ENCODE measurements at regions not wholly inside any gene's neighbourhood (a gene's known extent, or its start where the extent isn't known, plus 50 kb on each side); places are given as distances from the start of the nearest gene placed in this dataset.

DNA sequence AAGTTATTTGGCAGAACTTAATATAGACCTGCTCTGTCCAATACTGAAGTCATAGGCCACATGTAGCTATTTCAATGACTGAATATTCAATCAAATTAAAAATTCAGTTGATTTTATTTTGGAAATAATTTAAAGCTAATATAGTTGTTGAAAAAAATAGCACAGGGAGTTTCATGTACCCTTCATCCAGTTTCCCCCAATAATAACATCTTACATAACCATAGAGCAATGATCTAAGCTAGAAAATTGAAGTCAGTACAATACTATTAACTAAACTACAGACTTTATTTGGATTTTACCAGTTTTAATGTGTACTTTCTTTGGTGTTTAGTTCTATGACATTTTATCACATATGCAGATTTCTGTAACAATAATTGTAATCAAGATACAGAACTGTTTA lies 212.2 kb upstream of the HDDC2 start:
- Histone ChIP-seq H3K27me3 (no peaks in the 10 kb centered on the region), H3K36me3 (no peaks in the 10 kb centered on the region), H3K4me1 (no peaks in the 10 kb centered on the region), H3K27ac (no peak overlapping the region), H3K9me3 (no peaks in the 10 kb centered on the region), H3K4me3 (no peak overlapping the region)
- no peak for DNase-seq (ENCODE audit: low spot score)
- TF ChIP-seq, protein P1, sequence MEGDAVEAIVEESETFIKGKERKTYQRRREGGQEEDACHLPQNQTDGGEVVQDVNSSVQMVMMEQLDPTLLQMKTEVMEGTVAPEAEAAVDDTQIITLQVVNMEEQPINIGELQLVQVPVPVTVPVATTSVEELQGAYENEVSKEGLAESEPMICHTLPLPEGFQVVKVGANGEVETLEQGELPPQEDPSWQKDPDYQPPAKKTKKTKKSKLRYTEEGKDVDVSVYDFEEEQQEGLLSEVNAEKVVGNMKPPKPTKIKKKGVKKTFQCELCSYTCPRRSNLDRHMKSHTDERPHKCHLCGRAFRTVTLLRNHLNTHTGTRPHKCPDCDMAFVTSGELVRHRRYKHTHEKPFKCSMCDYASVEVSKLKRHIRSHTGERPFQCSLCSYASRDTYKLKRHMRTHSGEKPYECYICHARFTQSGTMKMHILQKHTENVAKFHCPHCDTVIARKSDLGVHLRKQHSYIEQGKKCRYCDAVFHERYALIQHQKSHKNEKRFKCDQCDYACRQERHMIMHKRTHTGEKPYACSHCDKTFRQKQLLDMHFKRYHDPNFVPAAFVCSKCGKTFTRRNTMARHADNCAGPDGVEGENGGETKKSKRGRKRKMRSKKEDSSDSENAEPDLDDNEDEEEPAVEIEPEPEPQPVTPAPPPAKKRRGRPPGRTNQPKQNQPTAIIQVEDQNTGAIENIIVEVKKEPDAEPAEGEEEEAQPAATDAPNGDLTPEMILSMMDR (IDR thresholded peaks at IDR 0.05): no peak

DNA sequence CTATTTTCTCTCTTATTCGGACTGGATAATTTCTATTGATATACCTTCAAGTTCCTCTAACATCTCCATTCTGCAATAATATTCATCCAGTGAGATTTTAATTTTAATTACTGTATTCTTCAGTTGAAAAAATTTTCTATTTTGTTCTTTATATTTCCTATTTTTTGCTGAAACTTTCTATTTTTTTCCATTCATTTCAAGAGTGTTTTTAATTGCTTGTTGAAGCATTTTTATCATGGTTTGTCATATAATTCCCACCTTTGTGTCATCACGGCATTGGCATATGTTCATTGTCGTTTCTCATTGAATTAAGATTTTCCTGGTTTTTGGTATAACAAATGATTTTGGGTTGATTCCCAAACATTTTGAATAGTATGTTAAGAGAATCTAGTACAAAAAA lies 214.9 kb upstream of the HDDC2 start:
- Histone ChIP-seq H3K27me3 (no peaks in the 10 kb centered on the region), H3K9me3 (no peaks in the 10 kb centered on the region), H3K4me1 (no peaks in the 10 kb centered on the region), H3K27ac (no peak overlapping the region), H3K36me3 (no peaks in the 10 kb centered on the region), H3K4me3 (no peak overlapping the region)
- TF ChIP-seq, protein P1 (IDR thresholded peaks at IDR 0.05): no peak
- DNase-seq (ENCODE audit: low spot score): no peak

DNA sequence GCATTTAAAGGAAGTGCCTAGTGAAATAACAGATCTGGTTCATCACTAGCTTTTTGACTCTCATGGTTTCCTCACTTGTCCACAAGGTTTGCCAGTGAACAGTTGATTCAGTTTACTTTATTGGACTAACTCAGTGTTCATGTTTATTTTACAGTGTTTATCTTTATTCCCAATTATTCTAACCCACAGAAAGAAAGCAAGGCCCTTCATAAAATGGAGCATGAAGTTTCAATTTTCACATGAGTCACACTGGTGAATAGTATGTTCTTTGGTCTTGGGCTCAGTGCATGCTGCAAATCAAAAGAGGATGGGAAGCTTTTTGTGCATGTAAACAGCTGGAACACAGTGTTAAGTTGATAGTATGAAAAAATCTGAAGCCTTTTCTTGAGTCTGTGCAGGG lies 217.6 kb upstream of the HDDC2 start:
- H3K4me1 ChIP-seq: no peaks in the 10 kb centered on the region
- no peaks in the 10 kb centered on the region for H3K27me3 ChIP-seq
- TF ChIP-seq, protein P1 (IDR thresholded peaks at IDR 0.05): no peak
- DNase-seq (ENCODE audit: low spot score): no peak
- H3K36me3 ChIP-seq: no peaks in the 10 kb centered on the region
- H3K4me3 ChIP-seq: no peak overlapping the region
- H3K27ac ChIP-seq: no peak overlapping the region
- H3K9me3 ChIP-seq: no peaks in the 10 kb centered on the region

DNA sequence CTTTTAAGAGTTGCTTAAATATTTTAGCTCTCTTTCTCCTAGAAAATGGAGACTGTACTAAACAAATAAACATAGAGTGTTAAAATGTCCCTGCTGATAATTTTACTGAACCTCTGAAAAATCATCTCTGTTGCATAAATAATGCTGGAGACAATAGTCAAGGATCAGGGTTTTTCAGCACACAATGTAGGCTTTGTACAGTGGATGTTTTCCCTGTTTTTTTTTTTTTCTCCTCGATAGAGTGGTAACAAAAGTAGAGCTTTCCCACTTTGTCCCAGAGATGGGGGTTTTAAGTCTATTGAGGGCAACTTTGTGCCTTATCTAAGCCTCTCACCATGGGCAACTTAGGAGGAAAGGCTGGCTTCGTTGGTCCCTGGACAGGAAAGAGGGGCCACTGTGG lies 222.6 kb upstream of the HDDC2 start:
- TF ChIP-seq, protein P1 (IDR thresholded peaks at IDR 0.05): no peak
- H3K9me3 ChIP-seq: no peaks in the 10 kb centered on the region
- H3K4me3 ChIP-seq: no peak overlapping the region
- no peaks in the 10 kb centered on the region for H3K4me1 ChIP-seq
- H3K36me3 ChIP-seq: no peaks in the 10 kb centered on the region
- H3K27me3 ChIP-seq: no peaks in the 10 kb centered on the region
- no peak for DNase-seq (ENCODE audit: low spot score)
- H3K27ac ChIP-seq: no peak overlapping the region

DNA sequence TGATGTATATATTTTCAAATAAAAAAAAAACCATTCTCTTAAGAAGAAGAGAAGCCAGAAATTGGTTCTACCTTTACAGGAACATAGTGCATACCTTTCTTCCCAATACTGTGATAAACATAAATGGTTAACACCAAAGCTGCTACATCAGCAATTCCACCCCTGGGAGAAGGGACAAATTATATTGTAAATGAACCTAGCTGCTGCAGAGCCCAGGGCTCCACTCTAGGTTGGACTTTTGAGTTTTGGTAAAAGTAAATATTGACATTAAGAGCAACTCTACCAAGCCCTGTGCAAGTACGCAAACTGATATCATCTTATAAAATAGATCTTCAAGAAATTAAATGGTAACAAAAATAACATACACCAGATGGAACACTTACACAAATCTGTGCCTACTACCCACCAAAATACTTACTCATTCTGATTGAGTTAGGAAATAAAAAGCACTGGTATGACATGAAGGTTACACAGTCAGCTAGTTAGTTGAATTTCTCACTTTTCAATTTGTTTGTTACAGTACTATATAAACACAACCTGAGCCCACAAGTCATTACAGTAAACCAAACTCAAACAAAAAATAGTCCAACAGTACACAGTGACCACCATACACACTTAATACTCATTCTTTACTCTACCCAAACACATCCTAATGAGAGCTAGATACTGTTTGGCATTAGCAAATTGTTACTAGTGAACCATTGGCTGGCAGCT lies 223.3 kb upstream of the HEY2 start:
- TF ChIP-seq, protein P1 (IDR thresholded peaks at IDR 0.05): no peak
- Histone ChIP-seq H3K27ac (no peak overlapping the region), H3K4me3 (no peak overlapping the region), H3K27me3 (no peaks in the 10 kb centered on the region), H3K9me3 (no peaks in the 10 kb centered on the region), H3K36me3 (no peaks in the 10 kb centered on the region), H3K4me1 (no peaks in the 10 kb centered on the region)
- DNase-seq (ENCODE audit: low spot score): no peak

DNA sequence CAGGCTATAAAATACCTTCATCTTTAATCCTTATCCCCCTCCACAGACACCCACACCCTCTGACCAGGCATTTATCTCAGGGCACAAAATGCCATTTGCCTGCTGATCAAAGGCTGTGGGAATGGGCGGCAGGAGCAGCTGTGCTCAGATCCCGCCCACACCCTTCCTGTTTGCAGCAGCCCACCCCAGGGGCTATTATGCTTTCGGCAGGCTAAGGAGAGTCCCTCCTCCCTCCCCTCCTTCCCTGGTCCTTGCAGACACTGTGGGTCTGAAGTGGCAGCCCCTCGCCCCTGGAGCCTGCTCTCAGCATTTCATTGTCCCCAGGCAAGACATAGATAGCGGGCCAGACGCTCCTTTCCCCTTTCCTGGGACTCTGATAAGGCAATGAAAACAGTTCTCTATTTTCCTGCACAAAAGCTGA lies 220.8 kb upstream of the HEY2 start:
- H3K4me3 ChIP-seq: no peak overlapping the region
- TF ChIP-seq, protein P1 (IDR thresholded peaks at IDR 0.05): no peak
- H3K27ac ChIP-seq: no peak overlapping the region
- H3K4me1 ChIP-seq: no peaks in the 10 kb centered on the region
- H3K36me3 ChIP-seq: no peaks in the 10 kb centered on the region
- H3K27me3 ChIP-seq: no peaks in the 10 kb centered on the region
- DNase-seq (ENCODE audit: low spot score): no peak
- H3K9me3 ChIP-seq: no peaks in the 10 kb centered on the region

All from right atrium auricular region (tissue), 2 donors.